ENCODE measurements at regions not wholly inside any gene's neighbourhood (a gene's known extent, or its start where the extent isn't known, plus 50 kb on each side); places are given as distances from the start of the nearest gene placed in this dataset.
"Not testable (repeated sequence)": the region's sequence is repeated elsewhere in the genome, so short reads cannot be mapped to it uniquely, and the experiment has no call there.

DNA sequence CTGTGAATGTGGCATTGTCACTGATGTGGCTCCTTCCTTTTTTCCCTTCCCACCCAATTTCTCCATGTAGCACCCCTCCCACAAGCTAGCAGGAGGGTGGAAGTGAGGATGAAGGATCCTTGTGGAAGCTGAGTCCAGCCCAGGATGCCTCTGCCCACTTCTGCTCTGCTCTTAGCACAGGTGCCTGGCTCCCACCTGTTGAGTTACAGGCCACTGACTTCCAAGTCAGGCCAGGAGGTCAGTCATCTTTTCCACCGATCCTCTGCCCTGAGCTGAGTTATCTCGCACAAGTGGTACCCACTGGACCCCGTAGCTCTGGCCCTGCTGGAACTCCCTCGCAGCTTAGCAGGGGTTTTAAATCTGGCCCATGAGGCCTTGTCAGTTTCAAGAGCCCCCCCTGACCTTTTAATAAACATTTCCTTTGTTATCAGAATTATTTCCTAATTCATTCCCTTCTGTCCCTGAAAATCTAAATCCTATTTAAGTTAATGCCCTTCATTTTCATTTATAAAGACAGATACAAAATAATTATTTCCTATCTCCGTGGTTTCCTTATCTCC is 125.3 kb upstream of the CADM1 start:
- no peak for DNase-seq

DNA sequence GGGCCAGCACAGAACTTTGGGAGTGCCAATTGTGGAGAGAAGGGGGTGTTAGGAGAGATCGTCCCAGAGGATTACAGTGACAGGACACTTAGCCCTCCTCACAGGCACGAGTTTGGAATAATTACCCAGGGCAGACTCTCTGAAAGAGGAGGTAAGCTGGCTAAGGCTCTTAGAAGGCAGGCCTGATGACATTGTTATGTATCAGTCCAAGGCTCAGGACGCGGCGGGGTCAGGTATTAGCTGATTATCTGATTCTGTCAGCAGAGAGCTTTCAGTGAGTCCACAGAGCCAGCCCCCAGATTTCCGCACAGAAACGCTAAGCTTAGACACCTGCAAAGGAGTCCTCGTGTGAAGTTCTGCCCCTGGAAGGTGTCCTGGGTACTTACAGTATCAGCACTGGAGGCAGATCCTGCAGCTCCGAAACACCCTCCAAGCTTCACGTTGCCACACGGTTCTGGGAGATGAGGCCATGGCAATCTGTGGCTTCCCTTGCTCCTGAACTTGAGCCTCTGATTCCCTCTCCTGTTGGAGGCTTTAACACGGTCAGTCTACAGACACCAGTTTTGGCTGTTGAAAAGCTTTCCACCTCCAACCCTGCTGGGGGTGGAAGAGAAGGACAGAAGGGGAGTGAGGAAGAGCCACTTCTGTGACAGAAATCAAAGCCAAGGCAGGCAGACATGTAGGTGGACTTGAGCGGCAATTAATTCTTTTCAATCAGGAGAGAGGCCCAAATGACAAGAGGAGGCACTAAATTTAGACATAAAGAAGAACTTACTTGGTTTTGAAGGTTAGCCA is 123.6 kb upstream of the CADM1 start:
- DNase-seq = no peak

DNA sequence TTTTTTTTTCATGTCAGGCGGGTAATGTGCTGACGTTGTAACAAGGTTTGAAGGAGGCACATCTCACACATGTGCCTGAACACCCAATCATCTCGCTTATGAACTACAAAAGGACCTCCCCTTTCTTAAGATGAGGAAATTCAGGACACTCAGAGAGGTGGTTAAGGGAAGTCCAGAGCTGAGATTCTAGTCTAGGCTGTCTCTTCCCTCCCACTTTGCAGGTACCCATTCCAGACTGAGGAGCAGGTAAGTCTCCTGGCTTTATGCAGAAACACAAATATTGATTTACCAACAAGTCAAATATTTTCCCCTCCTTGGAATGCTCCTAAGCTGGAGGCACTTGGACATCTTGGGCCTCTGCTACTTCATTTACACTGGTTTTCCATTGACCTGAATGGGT is 122.9 kb upstream of the CADM1 start:
- DNase-seq = no peak

DNA sequence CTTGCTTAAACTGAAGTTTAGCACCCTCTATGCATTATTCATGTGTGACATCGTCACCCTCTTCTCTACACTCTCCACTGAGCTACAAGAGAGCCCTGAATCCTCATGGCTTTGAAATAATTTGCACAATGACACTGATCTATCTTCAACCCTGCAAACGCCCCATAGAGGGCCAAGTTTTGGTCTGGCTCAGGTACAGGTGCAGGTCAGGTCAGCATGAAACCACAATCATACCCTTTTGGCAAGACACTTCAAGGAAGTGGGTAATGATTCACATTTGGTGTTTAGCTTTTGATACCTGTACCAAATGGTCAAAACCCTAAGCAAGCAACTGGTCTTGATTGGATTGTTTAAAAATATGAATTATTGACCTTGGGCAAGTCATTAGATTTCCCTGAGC is 122.2 kb upstream of the CADM1 start:
- no peak for DNase-seq

DNA sequence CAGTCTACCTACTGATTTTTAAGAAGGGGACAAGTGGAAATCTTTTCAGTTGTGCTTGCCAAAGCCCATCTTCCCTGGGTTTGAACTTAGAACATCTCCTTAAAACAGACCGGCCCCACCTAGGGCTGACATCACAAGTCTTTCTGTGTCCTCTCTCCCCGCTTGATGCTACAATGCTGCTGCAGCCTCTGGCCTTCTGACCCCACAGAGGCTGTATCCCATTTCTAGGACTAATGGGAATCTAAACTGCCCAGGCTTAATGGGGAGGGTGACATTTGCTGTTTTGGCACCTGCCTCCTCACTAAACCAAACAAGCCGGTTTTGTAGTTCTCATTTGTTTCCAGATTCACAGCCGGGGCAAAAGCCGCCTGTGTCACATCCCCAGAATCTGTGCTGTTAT is 121.3 kb upstream of the CADM1 start:
- no peak for DNase-seq

DNA sequence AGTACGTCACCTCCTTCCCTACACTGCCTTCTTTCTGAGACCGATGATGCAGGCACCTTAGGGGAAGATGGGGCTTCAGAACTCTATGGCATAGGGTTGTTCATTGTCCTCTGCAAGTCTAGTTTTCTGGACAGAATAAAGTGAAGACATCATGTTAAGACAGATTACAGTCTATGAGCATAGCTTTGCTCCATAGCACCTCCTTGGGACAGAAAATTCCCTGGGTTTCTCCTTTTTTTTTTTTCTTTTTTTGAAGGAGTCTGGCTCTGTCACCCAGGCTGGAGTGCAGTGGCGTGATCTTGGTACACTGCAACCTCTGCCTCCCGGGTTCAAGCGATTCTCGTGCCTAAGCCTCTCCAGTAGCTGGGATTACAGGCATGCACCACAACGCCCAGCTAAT is 119.8 kb upstream of the CADM1 start:
- DNase-seq = no peak

DNA sequence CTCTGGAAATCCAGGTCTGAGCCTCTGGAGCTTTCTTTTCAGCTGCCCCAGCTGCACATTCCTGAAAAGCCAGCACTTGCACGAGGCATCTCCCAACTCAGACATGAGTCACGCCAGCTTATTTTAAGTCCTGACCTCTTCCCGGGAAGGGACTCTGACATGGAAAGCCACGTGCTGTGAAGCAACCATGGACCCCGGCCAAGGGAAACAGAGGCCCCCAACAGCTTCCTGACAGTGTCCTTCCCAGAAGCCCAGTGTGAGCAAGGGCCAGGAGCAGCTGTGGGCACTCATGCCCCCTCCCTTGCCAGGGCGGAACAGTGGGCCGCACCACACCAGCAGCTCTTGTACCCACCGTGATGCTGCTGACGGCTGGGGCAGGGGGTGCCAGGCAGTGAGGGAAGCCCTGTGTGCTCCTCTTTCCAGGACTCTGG is 118.8 kb upstream of the CADM1 start:
- no peak for DNase-seq

DNA sequence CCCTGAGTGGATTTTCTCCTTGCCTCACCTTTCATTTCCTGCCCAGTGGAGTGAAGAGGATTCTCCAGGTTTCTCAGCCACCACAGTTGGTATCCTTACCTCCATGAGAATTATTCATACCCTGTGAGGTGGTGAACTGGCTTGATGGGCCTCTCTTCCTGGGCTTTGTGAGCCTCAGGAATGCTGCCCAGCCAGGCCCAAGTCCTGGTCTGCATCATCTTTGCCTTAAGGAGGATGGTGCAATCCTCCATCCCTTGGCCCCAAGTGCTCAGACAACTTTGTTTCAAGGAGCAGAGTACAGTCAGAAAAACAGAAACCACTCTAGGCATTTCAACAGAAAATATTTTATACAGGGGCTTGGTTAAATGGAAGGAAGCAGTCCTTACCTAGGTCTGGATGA is 114.2 kb upstream of the CADM1 start:
- DNase-seq = no peak

DNA sequence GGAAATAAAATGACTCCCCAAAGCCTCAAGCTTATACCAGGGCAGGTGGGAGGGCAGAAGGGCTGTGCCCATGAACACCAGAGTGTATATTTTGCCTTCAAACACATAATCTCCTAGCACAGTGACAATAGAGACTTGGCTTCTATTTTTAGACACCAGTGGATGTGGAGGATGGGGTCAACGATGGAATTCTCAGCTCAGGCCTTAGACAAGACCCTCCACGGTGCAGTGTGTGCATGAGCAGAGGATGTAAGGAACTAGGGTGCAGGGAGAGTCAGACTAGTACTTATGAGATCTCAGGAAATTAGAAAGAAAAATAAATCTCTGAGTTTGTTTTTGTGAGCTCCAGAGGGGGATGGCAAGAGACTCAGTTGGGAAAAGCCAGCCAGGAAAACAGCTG is 113.6 kb upstream of the CADM1 start:
- DNase-seq = no peak

DNA sequence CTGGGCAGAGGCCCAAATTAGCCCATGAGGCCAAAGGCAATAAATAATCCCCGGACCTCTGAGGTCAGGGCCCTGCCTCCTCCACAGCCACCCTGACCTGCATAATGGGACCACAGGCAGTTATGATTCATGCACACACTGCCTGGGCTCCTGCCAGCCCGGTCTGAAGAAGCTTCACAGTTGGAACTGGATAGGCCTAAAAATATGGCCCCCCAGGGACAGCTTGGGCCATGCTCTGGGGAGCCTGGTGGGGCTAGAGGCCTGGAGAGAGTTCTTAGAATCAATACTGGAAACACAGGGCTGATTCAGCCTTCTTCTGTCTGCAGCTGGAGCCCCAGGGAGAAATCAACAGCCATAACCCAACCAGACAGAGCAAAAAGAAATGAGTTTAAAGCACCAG is 112.8 kb upstream of the CADM1 start:
- DNase-seq = no peak

DNA sequence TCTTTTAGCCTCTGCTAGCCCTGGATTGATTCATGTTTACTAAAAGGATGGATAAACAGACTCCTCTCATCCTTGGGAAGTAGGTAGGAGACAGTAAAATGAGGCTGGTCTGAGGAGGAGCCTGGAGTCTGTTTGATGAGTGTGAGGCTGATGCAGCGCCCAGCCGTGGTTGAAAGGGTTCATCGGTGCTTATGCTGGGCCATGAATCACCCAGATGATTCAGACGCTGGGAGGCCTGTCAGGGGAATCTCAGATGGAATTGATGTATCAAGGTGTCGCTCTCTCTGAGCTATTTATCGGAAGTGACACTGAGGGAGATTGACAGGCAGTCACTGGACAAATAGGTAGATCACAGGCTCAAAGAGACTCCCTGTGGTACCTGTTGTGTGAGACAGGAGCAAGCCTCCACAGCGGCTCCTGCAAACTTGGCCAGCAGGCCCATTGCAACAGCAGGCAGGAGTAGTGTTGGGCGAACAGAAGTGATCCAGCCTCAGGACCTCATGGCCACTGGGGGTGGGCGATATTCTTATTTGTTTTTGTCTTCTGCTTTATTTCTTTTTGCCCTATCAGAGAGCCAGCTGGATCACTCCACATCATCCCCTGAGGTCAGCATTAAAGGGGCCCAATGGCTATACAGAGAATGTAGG is 109.9 kb upstream of the CADM1 start:
- no peak for DNase-seq

DNA sequence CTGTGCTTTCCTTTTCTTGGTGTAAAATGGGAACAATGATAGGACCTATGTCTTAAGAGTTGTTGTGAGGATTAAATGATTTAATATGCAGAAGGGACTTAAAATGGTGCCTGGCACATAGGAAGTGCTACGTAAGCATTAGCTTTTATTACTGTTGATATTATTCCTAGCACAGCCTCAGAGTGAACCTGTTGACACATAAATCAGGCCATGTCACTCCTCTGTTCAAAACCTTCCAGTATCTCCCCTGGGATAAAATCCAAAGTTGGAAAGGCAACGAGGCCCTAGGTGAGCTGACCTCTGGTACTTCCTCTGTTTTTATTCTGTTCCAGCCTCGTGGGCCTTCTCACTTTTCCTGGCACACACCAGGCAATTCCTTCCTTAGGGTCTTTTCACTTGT is 108.8 kb upstream of the CADM1 start:
- DNase-seq = no peak

DNA sequence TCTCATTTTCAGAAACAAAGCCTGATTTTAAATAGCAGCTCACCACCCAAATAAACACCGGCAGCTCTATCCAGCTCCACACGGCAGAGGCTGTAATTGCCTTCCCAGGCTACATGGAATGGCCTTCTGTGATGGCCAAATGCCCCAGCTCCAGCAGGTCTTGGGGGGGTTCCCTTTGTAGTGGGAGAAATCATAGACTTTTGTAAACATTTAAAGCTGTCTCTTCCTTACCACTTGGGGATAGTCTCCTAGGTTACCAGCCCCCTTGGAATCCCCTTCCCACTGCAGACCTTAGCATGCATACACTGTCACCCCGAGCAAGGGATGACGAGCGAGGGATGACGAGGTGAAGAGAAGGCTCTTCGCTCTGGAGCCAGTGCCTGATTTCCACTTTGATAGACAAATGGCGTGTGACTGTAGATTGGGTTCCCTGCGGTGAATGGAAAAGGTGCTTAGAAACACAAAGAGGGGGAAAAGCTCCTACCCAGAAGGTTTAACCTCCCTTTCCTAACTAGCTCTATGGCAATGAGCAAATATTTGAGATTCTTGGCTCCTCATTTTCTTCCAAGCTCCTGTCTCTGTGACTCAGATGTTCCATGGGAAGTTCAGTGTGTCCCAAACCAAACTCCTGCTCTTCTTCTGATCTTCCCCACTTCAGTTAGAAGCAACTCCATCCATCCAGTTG is 108.0 kb upstream of the CADM1 start:
- DNase-seq = no peak

DNA sequence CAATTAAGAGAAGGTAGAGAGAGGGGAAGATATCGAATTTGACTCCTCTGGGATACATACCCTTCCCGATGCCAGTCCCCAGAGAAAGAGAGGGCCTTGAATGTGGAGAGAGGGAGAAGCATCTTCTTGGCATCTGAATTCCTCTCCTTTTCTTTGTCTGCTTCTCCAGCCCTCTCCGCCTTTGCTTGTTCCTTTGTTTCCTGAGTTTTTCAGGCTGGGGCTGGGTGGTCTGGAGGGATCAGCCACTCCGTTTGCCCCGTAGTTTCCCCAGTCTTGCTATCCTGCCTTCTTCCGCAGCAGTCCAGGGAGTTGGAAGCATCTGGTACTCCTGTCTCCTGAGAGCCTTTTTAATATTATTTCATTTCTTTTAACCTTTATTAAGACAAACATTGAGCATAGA is 107.1 kb upstream of the CADM1 start:
- no peak for DNase-seq

DNA sequence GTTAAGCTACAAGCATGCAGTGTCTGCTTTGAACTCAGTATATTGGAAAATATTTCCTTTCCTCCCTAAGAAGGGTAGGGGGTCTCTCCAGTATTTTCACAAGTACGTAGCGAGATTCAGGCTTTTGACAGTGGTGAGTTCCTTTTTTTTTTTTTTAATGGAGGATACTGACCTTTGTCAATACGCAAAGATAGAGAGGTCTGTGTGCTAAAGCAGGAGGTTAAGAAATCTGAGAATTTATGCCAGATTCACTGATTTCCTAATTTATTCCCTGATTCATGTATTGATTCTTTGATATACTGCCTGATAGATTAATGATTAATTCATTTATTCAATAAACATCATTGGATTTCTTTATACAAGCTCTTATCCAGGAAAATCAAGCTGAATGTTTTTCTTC is 106.7 kb upstream of the CADM1 start:
- DNase-seq = no peak

DNA sequence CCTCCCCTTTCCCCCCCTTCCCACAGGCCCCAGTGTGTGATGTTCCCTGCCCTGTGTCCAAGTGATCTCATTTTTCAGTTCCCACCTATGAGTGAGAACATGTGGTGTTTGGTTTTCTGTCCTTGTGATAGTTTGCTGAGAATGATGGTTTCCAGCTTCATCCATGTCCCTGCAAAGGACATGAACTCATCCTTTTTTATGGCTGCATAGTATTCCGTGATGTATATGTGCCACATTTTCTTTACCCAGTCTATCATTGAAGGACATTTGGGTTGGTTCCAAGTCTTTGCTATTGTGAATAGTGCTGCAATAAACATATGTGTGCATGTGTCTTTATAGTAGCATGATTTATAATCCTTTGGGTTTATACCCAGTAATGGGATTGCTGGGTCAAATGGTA is 106.0 kb upstream of the CADM1 start:
- not testable (repeated sequence) for DNase-seq

DNA sequence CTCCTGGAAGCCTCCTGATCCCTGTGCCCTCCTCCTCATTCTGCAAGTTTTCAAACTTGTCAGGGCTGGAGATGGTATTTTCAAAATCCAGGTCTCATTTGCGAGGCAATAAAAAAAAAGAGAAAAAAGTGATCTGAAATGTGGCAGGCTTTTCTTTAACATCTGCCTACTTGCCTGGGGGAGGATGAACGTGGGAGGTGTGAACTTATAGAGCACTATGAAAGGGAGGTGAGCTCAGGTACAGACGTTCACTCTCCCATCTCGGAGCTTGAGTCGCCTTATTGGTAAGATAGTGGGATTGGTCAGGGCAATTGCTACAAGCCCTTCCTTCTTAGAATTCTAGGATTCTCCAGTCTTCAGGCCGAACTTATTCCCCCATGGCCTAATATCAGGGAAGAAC is 104.8 kb upstream of the CADM1 start:
- DNase-seq = no peak

DNA sequence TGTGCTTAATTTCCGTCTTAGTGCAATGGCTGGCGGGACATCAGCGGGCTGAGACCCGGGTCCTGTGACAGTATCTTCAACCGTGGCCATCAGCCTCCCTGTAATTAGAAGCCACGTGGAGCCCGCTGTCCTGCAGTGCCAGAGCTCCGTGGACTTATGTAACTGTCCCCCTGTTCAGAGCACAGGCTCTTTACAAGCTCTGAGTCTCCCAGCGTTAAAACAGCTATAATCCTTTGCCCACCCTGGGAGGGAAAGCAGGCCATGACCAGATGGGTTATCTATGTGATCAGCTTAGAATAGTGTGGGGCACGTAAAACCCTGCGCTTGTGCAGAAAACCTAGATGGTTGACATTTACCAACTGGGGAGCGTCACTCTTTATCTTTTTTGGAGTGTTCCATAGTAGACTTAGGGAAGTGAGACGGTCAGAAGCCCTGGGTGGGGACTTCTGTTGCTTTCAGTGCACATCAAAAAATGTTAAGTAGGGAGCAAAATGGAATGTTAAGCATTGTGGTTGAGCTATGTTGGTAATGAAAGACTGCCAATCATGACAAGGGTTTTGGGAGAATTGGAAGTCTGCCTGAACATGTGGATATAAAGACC is 103.5 kb upstream of the CADM1 start:
- no peak for DNase-seq

DNA sequence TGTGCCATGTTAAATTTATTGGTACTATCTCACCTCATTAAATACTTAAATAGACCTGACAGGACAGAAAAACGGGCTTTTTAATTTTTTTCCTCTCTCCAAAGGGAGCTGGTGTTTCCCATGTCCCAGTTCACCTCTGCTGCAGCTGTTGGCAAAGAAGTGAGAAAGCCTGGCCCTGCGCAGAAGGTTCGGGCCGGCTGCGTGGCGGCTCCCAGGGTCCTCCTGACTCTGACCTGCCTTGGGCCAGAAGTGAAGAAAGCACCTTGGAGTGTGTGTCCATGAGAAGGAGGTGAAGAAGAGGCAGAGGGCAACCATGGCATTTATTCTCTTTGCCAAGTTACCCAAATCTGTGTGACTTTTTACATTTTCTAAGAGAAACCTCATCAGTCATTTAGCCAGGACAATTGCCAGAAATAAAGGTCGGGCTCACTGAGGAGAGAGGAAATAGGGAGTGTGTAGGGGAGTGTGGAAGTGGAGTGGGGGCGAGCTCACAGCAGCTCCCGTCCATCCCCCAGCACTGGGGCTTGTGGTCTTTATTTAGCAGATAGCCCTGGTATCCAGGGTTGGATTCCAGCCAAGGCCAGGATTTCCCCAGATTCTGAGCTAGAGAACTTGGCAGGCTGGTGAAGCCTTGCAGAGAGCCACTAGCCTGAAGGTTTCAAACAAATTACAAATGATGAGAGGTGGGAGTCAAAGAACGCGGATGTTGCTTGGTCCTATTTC is 102.4 kb upstream of the CADM1 start:
- peak; percentile 41 for DNase-seq

DNA sequence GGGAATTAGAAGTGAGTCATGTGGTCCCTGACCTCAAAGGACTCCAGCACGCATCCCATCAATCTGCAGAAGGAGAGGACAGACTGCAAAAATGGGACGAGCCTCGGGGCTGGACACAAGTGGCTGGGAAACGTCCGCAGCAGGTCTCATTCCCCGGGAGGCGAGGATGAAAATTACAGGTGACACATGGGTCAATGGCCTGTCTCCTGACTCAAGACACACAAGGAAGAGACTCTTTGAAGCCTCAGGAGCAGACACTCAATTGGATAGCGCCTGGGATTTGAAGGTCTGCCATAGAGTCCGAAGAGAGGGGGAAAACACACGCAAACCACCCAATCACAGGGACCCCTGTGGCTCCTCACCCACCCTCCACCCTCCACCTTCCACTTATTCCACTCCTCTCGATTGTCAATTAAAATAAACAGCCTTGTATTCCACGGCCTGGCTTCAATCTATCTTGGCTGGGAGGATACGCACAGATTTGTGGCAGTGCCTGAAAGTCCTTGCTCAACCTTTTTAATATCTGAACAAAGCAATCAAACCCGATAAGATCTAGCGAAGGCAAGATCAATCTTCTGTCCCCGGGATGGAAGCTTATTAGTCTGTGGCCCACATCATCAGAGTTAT is 101.8 kb upstream of the CADM1 start:
- no peak for DNase-seq

DNA sequence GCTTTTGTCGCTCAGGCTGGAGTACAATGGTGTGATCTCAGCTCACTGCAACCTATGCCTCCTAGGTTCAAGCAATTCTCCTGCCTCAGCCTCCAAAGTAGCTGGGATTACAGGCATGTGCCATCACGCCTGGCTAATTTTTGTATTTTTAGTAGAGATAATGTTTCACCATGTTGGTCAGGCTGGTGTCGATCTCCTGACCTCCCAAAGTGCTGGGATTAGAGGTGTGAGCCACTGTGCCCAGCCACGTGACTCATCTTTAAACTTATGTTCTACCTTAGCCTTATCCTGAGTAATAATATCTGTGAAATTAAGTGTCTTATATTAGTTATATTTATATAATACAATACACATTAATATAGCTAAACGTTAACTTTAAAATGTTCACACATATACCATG is 101.2 kb upstream of the CADM1 start:
- DNase-seq = not testable (repeated sequence)

DNA sequence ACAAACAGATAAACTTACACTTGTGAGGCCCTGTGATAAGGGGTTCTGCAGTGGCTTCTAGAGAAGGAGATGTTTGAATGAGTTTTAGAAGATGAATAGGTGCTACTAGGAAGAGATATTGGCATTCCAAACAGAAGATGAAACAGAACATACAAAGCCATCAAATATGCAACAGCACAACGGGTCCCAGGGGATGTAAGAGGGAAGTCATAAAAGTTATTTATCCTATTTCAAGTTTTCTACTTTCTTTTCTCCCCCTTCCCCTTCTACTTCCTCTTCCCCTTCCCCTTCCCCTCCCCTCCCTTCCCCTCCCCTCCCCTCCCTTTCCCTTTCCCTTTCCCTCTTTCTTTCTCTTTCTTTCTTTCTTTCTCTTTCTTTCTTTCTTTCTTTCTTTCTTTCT is 94.9 kb upstream of the CADM1 start:
- DNase-seq = no peak

All from NCI-H1092 (cell line).